ENCODE measurements at regions not wholly inside any gene's neighbourhood (a gene's known extent, or its start where the extent isn't known, plus 50 kb on each side); places are given as distances from the start of the nearest gene placed in this dataset.

- H4K20me1 ChIP-seq, result no peaks in the 10 kb centered on the region
- H3K4me3 ChIP-seq, result no peak overlapping the region
- H3K27ac ChIP-seq, result no peak overlapping the region
- TF ChIP-seq Cebpa-rat (IDR thresholded peaks at IDR 0.05), result no peak
- H3K36me3 ChIP-seq, result no peaks in the 10 kb centered on the region
- no peak overlapping the region for H3K4me2 ChIP-seq
- no peaks in the 10 kb centered on the region for H3K9me3 ChIP-seq
- H3K4me1 ChIP-seq, result no peaks in the 10 kb centered on the region
- no peaks in the 10 kb centered on the region for H3K27me3 ChIP-seq
- H3K9ac ChIP-seq, result no peak overlapping the region
Measured at GRCh38 chr21:19776076-19776475, 1222.1 kb upstream of the NCAM2 start.

GRCh38 chr21:19781881-19782652 lies 1216.1 kb upstream of the NCAM2 start:
- Histone ChIP-seq H3K36me3 (no peaks in the 10 kb centered on the region), H3K4me1 (no peaks in the 10 kb centered on the region), H3K9ac (no peak overlapping the region), H3K4me2 (no peak overlapping the region), H3K27ac (no peak overlapping the region), H4K20me1 (no peaks in the 10 kb centered on the region), H3K4me3 (no peak overlapping the region), H3K9me3 (peaks cover 20% of the 10 kb centered on the region), H3K27me3 (no peaks in the 10 kb centered on the region)
- no peak for TF ChIP-seq Cebpa-rat (IDR thresholded peaks at IDR 0.05)

GRCh38 chr21:19785941-19786340 lies 1212.3 kb upstream of the NCAM2 start:
- Histone ChIP-seq H3K9ac (no peak overlapping the region), H3K27ac (no peak overlapping the region), H3K4me2 (no peak overlapping the region), H3K4me1 (no peaks in the 10 kb centered on the region), H4K20me1 (no peaks in the 10 kb centered on the region), H3K36me3 (no peaks in the 10 kb centered on the region), H3K4me3 (no peak overlapping the region), H3K9me3 (peaks cover 20% of the 10 kb centered on the region), H3K27me3 (no peaks in the 10 kb centered on the region)
- no peak for TF ChIP-seq Cebpa-rat (IDR thresholded peaks at IDR 0.05)

- no peaks in the 10 kb centered on the region for H4K20me1 ChIP-seq
- no peak overlapping the region for H3K4me3 ChIP-seq
- TF ChIP-seq Cebpa-rat (IDR thresholded peaks at IDR 0.05), result no peak
- no peaks in the 10 kb centered on the region for H3K36me3 ChIP-seq
- H3K4me2 ChIP-seq, result no peak overlapping the region
- no peaks in the 10 kb centered on the region for H3K9me3 ChIP-seq
- no peaks in the 10 kb centered on the region for H3K27me3 ChIP-seq
- no peak overlapping the region for H3K9ac ChIP-seq
- H3K4me1 ChIP-seq, result no peaks in the 10 kb centered on the region
- H3K27ac ChIP-seq, result no peak overlapping the region
Measured at GRCh38 chr21:19792004-19792403, 1206.2 kb upstream of the NCAM2 start.

- TF ChIP-seq Cebpa-rat (IDR thresholded peaks at IDR 0.05), result no peak
- Histone ChIP-seq H3K4me3 (no peak overlapping the region), H3K4me2 (no peak overlapping the region), H4K20me1 (no peaks in the 10 kb centered on the region), H3K4me1 (no peaks in the 10 kb centered on the region), H3K27me3 (no peaks in the 10 kb centered on the region), H3K9ac (no peak overlapping the region), H3K27ac (no peak overlapping the region), H3K36me3 (no peaks in the 10 kb centered on the region), H3K9me3 (no peaks in the 10 kb centered on the region)
Measured at GRCh38 chr21:19807201-19807600, 1191.0 kb upstream of the NCAM2 start.

GRCh38 chr21:19810779-19811178 lies 1187.4 kb upstream of the NCAM2 start:
- no peaks in the 10 kb centered on the region for H4K20me1 ChIP-seq
- H3K4me2 ChIP-seq, result no peak overlapping the region
- H3K9me3 ChIP-seq, result no peaks in the 10 kb centered on the region
- no peaks in the 10 kb centered on the region for H3K4me1 ChIP-seq
- H3K27ac ChIP-seq, result no peak overlapping the region
- H3K27me3 ChIP-seq, result no peaks in the 10 kb centered on the region
- no peak overlapping the region for H3K9ac ChIP-seq
- H3K36me3 ChIP-seq, result no peaks in the 10 kb centered on the region
- H3K4me3 ChIP-seq, result no peak overlapping the region
- TF ChIP-seq Cebpa-rat (IDR thresholded peaks at IDR 0.05), result no peak

- no peak overlapping the region for H3K4me2 ChIP-seq
- H3K9me3 ChIP-seq, result no peaks in the 10 kb centered on the region
- H3K36me3 ChIP-seq, result no peaks in the 10 kb centered on the region
- H3K9ac ChIP-seq, result no peak overlapping the region
- H3K27me3 ChIP-seq, result no peaks in the 10 kb centered on the region
- no peak overlapping the region for H3K4me3 ChIP-seq
- H4K20me1 ChIP-seq, result no peaks in the 10 kb centered on the region
- TF ChIP-seq Cebpa-rat (IDR thresholded peaks at IDR 0.05), result no peak
- H3K4me1 ChIP-seq, result no peaks in the 10 kb centered on the region
- no peak overlapping the region for H3K27ac ChIP-seq
Measured at GRCh38 chr21:19830446-19830845, 1167.8 kb upstream of the NCAM2 start.

GRCh38 chr21:19832551-19832950 lies 1165.7 kb upstream of the NCAM2 start:
- Histone ChIP-seq H3K4me2 (no peak overlapping the region), H3K9me3 (no peaks in the 10 kb centered on the region), H3K36me3 (no peaks in the 10 kb centered on the region), H3K27me3 (no peaks in the 10 kb centered on the region), H3K4me1 (no peaks in the 10 kb centered on the region), H3K9ac (no peak overlapping the region), H4K20me1 (no peaks in the 10 kb centered on the region), H3K4me3 (no peak overlapping the region), H3K27ac (no peak overlapping the region)
- no peak; the same call in 1 of the 2 replicates for TF ChIP-seq Cebpa-rat (IDR thresholded peaks at IDR 0.05)

GRCh38 chr21:19833082-19833481 lies 1165.1 kb upstream of the NCAM2 start:
- no peak for TF ChIP-seq Cebpa-rat (IDR thresholded peaks at IDR 0.05)
- H3K4me1 ChIP-seq, result no peaks in the 10 kb centered on the region
- H3K9ac ChIP-seq, result no peak overlapping the region
- H3K4me2 ChIP-seq, result no peak overlapping the region
- H3K27me3 ChIP-seq, result no peaks in the 10 kb centered on the region
- no peaks in the 10 kb centered on the region for H4K20me1 ChIP-seq
- no peaks in the 10 kb centered on the region for H3K36me3 ChIP-seq
- H3K27ac ChIP-seq, result no peak overlapping the region
- H3K9me3 ChIP-seq, result no peaks in the 10 kb centered on the region
- H3K4me3 ChIP-seq, result no peak overlapping the region

GRCh38 chr21:19842601-19843000 lies 1155.6 kb upstream of the NCAM2 start:
- Histone ChIP-seq H3K27me3 (no peaks in the 10 kb centered on the region), H3K9me3 (no peaks in the 10 kb centered on the region), H3K4me3 (no peak overlapping the region), H3K4me2 (no peak overlapping the region), H3K4me1 (no peaks in the 10 kb centered on the region), H3K36me3 (no peaks in the 10 kb centered on the region), H3K27ac (no peak overlapping the region), H4K20me1 (no peaks in the 10 kb centered on the region), H3K9ac (no peak overlapping the region)
- TF ChIP-seq Cebpa-rat (IDR thresholded peaks at IDR 0.05), result no peak

- Histone ChIP-seq H3K4me3 (no peak overlapping the region), H3K27me3 (no peaks in the 10 kb centered on the region), H3K9me3 (no peaks in the 10 kb centered on the region), H3K36me3 (no peaks in the 10 kb centered on the region), H4K20me1 (no peaks in the 10 kb centered on the region), H3K4me1 (no peaks in the 10 kb centered on the region), H3K9ac (no peak overlapping the region), H3K27ac (no peak overlapping the region), H3K4me2 (no peak overlapping the region)
- TF ChIP-seq Cebpa-rat (IDR thresholded peaks at IDR 0.05), result no peak
Measured at GRCh38 chr21:19844334-19844733, 1153.9 kb upstream of the NCAM2 start.
